NCI-H82 treated with DMSO at 0.1 percent for 48 hours (cell line): ENCODE measurements at regions not wholly inside any gene's neighbourhood (a gene's known extent, or its start where the extent isn't known, plus 50 kb on each side); places are given as distances from the start of the nearest gene placed in this dataset.
"Not testable (repeated sequence)": the region's sequence is repeated elsewhere in the genome, so short reads cannot be mapped to it uniquely, and the experiment has no call there.

Experiments
- DNase-seq: peaks from one replicate; lab custom pipeline; 2025; ENCODE audit not compliant: unreplicated experiment; lab: John Stamatoyannopoulos, UW

- no peak for DNase-seq
Observed at GRCh38 chr4:27119239-27119638, 258.6 kb downstream of the STIM2 start.

GRCh38 chr4:27121830-27122229 lies 261.2 kb downstream of the STIM2 start:
- DNase-seq, result no peak

- DNase-seq, result no peak
Observed at GRCh38 chr4:27123123-27123768, 262.6 kb downstream of the STIM2 start.

GRCh38 chr4:27123769-27124124 lies 263.1 kb downstream of the STIM2 start:
- no peak for DNase-seq

GRCh38 chr4:27126895-27127294 lies 266.3 kb downstream of the STIM2 start:
- DNase-seq, result not testable (repeated sequence)

- DNase-seq, result no peak
Observed at GRCh38 chr4:27128443-27128842, 267.8 kb downstream of the STIM2 start.

GRCh38 chr4:27129871-27130366 lies 269.3 kb downstream of the STIM2 start:
- no peak for DNase-seq

GRCh38 chr4:27132497-27132896 lies 271.9 kb downstream of the STIM2 start:
- no peak for DNase-seq

- DNase-seq, result no peak
Observed at GRCh38 chr4:27140486-27140885, 279.8 kb downstream of the STIM2 start.

- DNase-seq, result no peak
Observed at GRCh38 chr4:27141530-27141929, 280.9 kb downstream of the STIM2 start.

GRCh38 chr4:27142841-27143240 lies 282.2 kb downstream of the STIM2 start:
- no peak for DNase-seq

- DNase-seq, result no peak
Observed at GRCh38 chr4:27145597-27145996, 285.0 kb downstream of the STIM2 start.

- DNase-seq, result no peak
Observed at GRCh38 chr4:27148211-27148895, 287.7 kb downstream of the STIM2 start.

- DNase-seq, result no peak
Observed at GRCh38 chr4:27149541-27150212, 289.0 kb downstream of the STIM2 start.

GRCh38 chr4:27152703-27153102 lies 292.1 kb downstream of the STIM2 start:
- DNase-seq, result no peak

- DNase-seq, result no peak
Observed at GRCh38 chr4:27154706-27155105, 294.1 kb downstream of the STIM2 start.

GRCh38 chr4:27161191-27161590 lies 300.6 kb downstream of the STIM2 start:
- DNase-seq, result no peak

GRCh38 chr4:27168783-27169182 lies 308.1 kb downstream of the STIM2 start:
- DNase-seq, result no peak

GRCh38 chr4:27173280-27173679 lies 312.6 kb downstream of the STIM2 start:
- DNase-seq, result no peak

GRCh38 chr4:27176400-27176799 lies 315.8 kb downstream of the STIM2 start:
- DNase-seq, result no peak

GRCh38 chr4:27176881-27177280 lies 316.2 kb downstream of the STIM2 start:
- no peak for DNase-seq

GRCh38 chr4:27178061-27178460 lies 317.4 kb downstream of the STIM2 start:
- DNase-seq, result no peak
